ENCODE measurements at regions not wholly inside any gene's neighbourhood (a gene's known extent, or its start where the extent isn't known, plus 50 kb on each side); places are given as distances from the start of the nearest gene placed in this dataset.

DNA sequence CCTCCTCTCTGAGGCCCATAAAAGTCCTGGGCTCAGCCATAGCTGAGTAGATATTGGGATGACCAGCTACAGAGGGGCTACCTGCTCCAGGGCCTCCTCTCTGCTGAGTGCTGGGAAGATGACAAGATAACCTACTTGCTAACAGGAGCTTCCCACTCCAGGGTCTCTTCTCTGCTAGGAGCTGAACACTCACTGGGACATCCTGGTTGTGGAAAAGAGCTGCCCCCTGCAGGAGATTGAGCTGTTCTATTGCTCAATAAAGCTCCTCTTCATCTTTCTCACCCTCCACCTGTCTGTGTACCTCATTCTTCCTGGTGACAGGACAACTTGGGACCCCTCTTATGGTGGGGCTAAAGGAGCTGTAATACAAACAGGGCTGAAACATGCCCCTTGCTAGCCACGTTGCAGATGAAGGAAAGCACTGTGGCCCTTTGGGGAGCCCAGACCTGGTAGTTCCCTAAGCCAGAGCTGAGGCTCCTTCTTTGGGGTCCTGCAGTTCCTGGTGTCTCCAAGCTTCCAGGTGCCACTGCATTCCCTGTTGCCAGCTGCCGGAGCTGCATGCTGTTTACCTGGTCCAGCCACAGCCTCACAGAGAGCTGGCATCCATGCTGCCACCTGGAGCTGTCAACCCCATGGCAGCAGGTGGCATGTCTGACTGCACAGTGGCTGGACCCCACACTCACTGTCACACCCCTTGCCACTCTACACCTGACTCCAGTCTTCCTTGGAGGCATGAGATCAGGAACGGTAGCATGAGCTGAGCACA, 598.5 kb upstream of the LMO3 start:
- DNase-seq: no peak
- Histone ChIP-seq H3K27ac (no peak overlapping the region), H3K27me3 (no peaks in the 10 kb centered on the region), H3K4me1 (no peaks in the 10 kb centered on the region), H3K4me3 (no peak overlapping the region), H3K36me3 (no peaks in the 10 kb centered on the region), H3K9me3 (no peaks in the 10 kb centered on the region)
- TF ChIP-seq, protein P1, sequence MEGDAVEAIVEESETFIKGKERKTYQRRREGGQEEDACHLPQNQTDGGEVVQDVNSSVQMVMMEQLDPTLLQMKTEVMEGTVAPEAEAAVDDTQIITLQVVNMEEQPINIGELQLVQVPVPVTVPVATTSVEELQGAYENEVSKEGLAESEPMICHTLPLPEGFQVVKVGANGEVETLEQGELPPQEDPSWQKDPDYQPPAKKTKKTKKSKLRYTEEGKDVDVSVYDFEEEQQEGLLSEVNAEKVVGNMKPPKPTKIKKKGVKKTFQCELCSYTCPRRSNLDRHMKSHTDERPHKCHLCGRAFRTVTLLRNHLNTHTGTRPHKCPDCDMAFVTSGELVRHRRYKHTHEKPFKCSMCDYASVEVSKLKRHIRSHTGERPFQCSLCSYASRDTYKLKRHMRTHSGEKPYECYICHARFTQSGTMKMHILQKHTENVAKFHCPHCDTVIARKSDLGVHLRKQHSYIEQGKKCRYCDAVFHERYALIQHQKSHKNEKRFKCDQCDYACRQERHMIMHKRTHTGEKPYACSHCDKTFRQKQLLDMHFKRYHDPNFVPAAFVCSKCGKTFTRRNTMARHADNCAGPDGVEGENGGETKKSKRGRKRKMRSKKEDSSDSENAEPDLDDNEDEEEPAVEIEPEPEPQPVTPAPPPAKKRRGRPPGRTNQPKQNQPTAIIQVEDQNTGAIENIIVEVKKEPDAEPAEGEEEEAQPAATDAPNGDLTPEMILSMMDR (IDR thresholded peaks at IDR 0.05): no peak
- no peak for TF ChIP-seq POLR2A (IDR thresholded peaks at IDR 0.05)

DNA sequence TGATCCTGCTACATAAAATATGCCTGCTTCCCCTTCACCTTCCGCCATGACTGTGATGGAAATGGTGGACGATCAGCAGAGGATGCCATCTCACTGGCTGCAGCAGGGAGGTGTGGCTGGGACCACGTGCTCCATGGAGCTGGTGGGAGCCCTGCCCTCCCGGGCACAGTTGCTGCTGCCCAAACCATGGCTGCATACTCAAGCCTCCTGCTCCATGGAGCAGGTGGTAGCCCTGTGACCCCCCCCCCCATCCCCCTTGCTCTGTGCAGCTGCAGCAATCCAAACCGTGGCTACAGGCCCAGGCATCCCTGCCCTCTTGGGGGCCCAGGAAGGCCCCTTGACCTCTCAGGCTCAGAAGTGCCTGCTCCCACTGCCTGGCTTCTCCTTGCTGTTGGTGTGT, 597.5 kb upstream of the LMO3 start:
- no peaks in the 10 kb centered on the region for H3K27me3 ChIP-seq
- no peaks in the 10 kb centered on the region for H3K9me3 ChIP-seq
- H3K4me3 ChIP-seq: no peak overlapping the region
- DNase-seq: no peak
- H3K27ac ChIP-seq: no peak overlapping the region
- no peaks in the 10 kb centered on the region for H3K4me1 ChIP-seq
- TF ChIP-seq, protein P1 (IDR thresholded peaks at IDR 0.05): no peak
- no peak for TF ChIP-seq POLR2A (IDR thresholded peaks at IDR 0.05)
- no peaks in the 10 kb centered on the region for H3K36me3 ChIP-seq

DNA sequence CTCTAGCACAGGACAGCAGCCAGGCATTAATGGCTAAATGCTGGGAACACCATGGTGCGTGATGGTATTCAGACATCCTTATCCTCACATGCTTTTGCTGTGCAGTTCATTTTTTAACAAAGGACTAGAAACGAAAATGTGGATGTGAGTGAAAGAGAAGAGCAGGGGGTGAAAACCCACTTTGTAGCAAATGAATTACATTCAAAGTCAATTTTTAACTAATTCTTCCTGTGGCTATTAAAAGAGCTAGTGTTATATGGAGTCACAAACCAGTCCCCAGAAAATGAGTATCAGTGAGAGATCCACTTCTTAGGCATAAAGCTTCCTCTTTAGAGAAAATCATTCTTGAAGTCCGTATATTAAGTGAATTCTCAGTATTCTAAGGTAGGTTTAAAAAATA, 592.0 kb upstream of the LMO3 start:
- Histone ChIP-seq H3K27ac (no peak overlapping the region), H3K27me3 (no peaks in the 10 kb centered on the region), H3K4me1 (no peaks in the 10 kb centered on the region), H3K4me3 (no peak overlapping the region), H3K9me3 (no peaks in the 10 kb centered on the region), H3K36me3 (no peaks in the 10 kb centered on the region)
- no peak for DNase-seq
- TF ChIP-seq, protein P1 (IDR thresholded peaks at IDR 0.05): no peak
- TF ChIP-seq POLR2A (IDR thresholded peaks at IDR 0.05): no peak

DNA sequence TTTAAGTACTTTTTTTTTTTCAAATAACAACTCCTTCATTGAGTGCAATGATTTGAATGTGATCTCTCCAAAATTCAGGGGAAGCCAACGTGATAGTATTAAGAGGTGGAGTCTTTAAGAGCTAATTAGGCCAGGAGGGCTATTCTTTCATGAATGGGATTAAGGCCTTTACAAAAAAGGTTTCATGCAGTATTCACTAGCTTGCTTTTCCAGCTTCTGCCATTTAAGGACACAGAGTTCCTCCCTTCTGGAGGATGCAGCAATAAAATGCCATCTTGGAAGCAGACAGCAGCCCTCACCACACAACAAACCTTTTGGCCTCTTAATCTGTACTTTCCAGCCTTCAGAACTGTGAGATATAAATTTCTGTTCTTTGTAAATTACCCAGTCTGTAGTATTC, 586.8 kb upstream of the LMO3 start:
- no peak overlapping the region for H3K27ac ChIP-seq
- H3K27me3 ChIP-seq: no peaks in the 10 kb centered on the region
- no peak for DNase-seq
- no peak overlapping the region for H3K4me3 ChIP-seq
- H3K4me1 ChIP-seq: no peaks in the 10 kb centered on the region
- H3K36me3 ChIP-seq: no peaks in the 10 kb centered on the region
- no peak for TF ChIP-seq POLR2A (IDR thresholded peaks at IDR 0.05)
- TF ChIP-seq, protein P1 (IDR thresholded peaks at IDR 0.05): no peak
- no peaks in the 10 kb centered on the region for H3K9me3 ChIP-seq

DNA sequence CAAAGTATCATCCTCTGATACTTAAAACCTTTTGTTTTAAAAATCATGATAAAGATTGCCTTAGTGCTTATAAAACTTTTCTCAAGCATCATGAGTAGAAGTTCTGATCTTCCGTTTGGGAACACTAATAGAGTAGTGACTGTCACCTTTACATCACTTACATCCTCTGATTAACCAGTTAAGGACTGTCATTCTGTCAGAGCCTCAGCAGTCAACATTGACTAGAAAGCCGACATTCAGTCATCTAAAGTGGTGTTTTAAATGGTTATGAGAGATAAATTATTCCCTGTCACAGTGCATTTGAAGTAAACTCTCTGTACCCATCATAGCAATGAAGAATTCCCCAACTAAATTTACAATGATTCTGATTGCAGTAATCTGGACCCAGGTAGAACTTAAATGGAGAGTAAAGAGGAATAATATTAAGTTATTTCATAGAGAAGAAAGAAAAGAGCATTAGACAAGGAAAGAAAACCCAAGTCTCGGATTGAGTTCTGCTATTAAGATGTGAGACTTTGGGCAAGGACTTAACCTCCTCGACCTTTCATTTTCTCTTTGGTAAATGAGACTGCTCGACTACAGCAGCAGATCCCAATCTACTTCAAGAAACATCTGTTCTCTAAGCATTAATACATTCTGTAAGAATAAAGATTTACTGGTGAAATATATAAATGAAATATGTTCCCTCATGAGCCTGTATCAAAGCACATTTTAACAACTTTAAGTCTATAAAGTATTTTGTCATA, 563.9 kb upstream of the LMO3 start:
- H3K36me3 ChIP-seq: no peaks in the 10 kb centered on the region

More for the DNA sequence above, 563.9 kb upstream of the LMO3 start:
- no peak for DNase-seq
- Histone ChIP-seq H3K4me3 (no peak overlapping the region), H3K27me3 (no peaks in the 10 kb centered on the region), H3K9me3 (no peaks in the 10 kb centered on the region), H3K4me1 (no peaks in the 10 kb centered on the region), H3K27ac (no peak overlapping the region)
- TF ChIP-seq, protein P1 (IDR thresholded peaks at IDR 0.05): no peak
- no peak for TF ChIP-seq POLR2A (IDR thresholded peaks at IDR 0.05)

All from Peyer's patch (tissue), 4 donors.